ENCODE measurements at regions not wholly inside any gene's neighbourhood (a gene's known extent, or its start where the extent isn't known, plus 50 kb on each side); places are given as distances from the start of the nearest gene placed in this dataset.

- ATAC-seq (no peak), FAIRE-seq (no peak), DNase-seq (ENCODE audit: low spot score) (no peak)
- intact Hi-C loops (cut with micrococcal nuclease; ENCODE audit: unreplicated experiment): no loop called here
- no peaks in the 10 kb centered on the region for H3K36me3 ChIP-seq (replicated peaks in 1 of 2; ENCODE audit: control insufficient read depth in 1 of 2, insufficient read depth in 2 of 2, low read length in 2 of 2)
- no peaks in the 10 kb centered on the region for H3K9me3 ChIP-seq (ENCODE audit: low read length)
- 3% methylated on average over 2 of the region's 2 CpGs for WGBS (ENCODE audit: low lambda C conversion rate)
- H3K4me1 ChIP-seq (ENCODE audit: insufficient read depth, low read length): no peaks in the 10 kb centered on the region
- POLR2A ChIA-PET: no interaction called here
- no peaks in the 10 kb centered on the region for H3K79me2 ChIP-seq (ENCODE audit: insufficient read depth, low read length)
- H3K4me3 ChIP-seq (replicated peaks in 1 of 3; ENCODE audit: insufficient read depth in 1 of 3, low read depth in 2 of 3, low read length in 3 of 3): no peak overlapping the region
- BruUV-seq (replicated peaks): no TSS peak
- H4K20me1 ChIP-seq (ENCODE audit: insufficient read depth, low read length): no peaks in the 10 kb centered on the region
- TF ChIP-seq ZSCAN20 (CRISPR knock-in tag; IDR thresholded peaks at IDR 0.05; ENCODE audit: borderline replicate concordance) (no peak), ZIK1 (CRISPR knock-in tag; IDR thresholded peaks at IDR 0.05; ENCODE audit: borderline replicate concordance, low read depth) (no peak), ZNF7 (CRISPR knock-in tag; IDR thresholded peaks at IDR 0.05) (no peak), TOE1 (CRISPR knock-in tag; IDR thresholded peaks at IDR 0.05) (no peak), ZNF775 (CRISPR knock-in tag; IDR thresholded peaks at IDR 0.05; ENCODE audit: borderline replicate concordance) (no peak), ZNF33B (CRISPR knock-in tag; IDR thresholded peaks at IDR 0.05) (no peak), CCDC6 (CRISPR knock-in tag; IDR thresholded peaks at IDR 0.05) (no peak), ZBTB37 (CRISPR knock-in tag; IDR thresholded peaks at IDR 0.05) (no peak), NR2F1 (CRISPR knock-in tag; IDR thresholded peaks at IDR 0.05) (no peak), SNAI1 (CRISPR knock-in tag; IDR thresholded peaks at IDR 0.05; ENCODE audit: borderline replicate concordance) (no peak), POLR2G (IDR thresholded peaks at IDR 0.05; ENCODE audit: low read depth, low read length) (no peak), KLF12 (CRISPR knock-in tag; IDR thresholded peaks at IDR 0.05; ENCODE audit: borderline replicate concordance) (no peak)
- in situ Hi-C loops (cut with HindIII; ENCODE audit: extremely low pct_ligation_motif_present, low pct_unique_long_range_greater_than_20kb): no loop called here
- no peaks in the 10 kb centered on the region for H3K27me3 ChIP-seq (ENCODE audit: control insufficient read depth in 1 of 2, insufficient read depth in 2 of 2, low read length in 2 of 2)
- no peak overlapping the region for H2AFZ ChIP-seq (ENCODE audit: low read length)
- CTCF ChIA-PET (ENCODE audit: low intra/inter-chr PET ratio, low total read pairs): no interaction called here
- H3K27ac ChIP-seq (ENCODE audit: extremely low read length, insufficient read depth, low read length): no peak overlapping the region
- H3K9ac ChIP-seq (ENCODE audit: insufficient read depth, low read depth, low read length): no peak overlapping the region
- H3K4me2 ChIP-seq (ENCODE audit: low read depth, low read length): no peak overlapping the region
Observed at GRCh38 chr2:57862153-57862552, 184.5 kb upstream of the VRK2 start.
